HCT116 (cell line): ENCODE measurements at regions not wholly inside any gene's neighbourhood (a gene's known extent, or its start where the extent isn't known, plus 50 kb on each side); places are given as distances from the start of the nearest gene placed in this dataset.

Source experiments
- ATAC-seq: fragments of 200-7000 bp; cut with Tn5 transposase; 2 replicates; pipeline ENCODE4 v1.9.1; 2020; ENCODE audit warnings: mild to moderate bottlenecking, moderate library complexity
- BruUV-seq: library from RNA; stranded (reverse); fragments of 400-500 nt; replicated peaks from 2 replicates; lab custom pipeline; 2021; lab: Mats Ljungman, UMichigan
- CTCF ChIA-PET: fragments of 300-600 bp; sonication (Branson Sonifier 250); formaldehyde crosslinking; loops from one replicate; lab custom pipeline; 2021; ENCODE audit warnings: antibody characterized with exemption; lab: Charles Lee
- POLR2A ChIA-PET: fragments of 300-600, 350-600 bp; sonication (Branson Sonifier 250); formaldehyde crosslinking; loops from one replicate; lab custom pipeline; 2021; ENCODE audit warnings: antibody characterized with exemption; lab: Charles Lee
- RAD21 ChIA-PET, 2 experiments: fragments of 300-600 bp; sonication (Branson Sonifier 250); formaldehyde crosslinking; loops; one replicate each; lab custom pipeline; 2023; ENCODE audit warnings: low total read pairs in 2 of 2; ENCODE audit not compliant: uncharacterized antibody in 2 of 2, unreplicated experiment in 2 of 2, low non-redundant PET in 1 of 2; lab: Charles Lee
- DNase-seq: peaks from one replicate; pipeline ENCODE4 v3.0.0-alpha.2; 2010; ENCODE audit warnings: low read depth, low spot score
- H2AFZ ChIP-seq: fragments of 200-600 bp; shearing (Covaris generic), sonication (generic); 2 replicates; pipeline ENCODE4 v1.6.1; 2017; ENCODE audit warnings: low read depth, mixed run types, mixed read lengths, antibody characterized with exemption, low read length; ENCODE audit not compliant: poor library complexity, severe bottlenecking
- H3K27ac ChIP-seq: 2 replicates; pipeline ENCODE4 v1.5.1; 2012; ENCODE audit warnings: low read depth, low read length
- H3K27me3 ChIP-seq: fragments of 200-600 bp; sonication (generic); 2 replicates; pipeline ENCODE4 v1.6.1; 2016; ENCODE audit warnings: mixed run types, low read length, mixed read lengths; ENCODE audit not compliant: insufficient read depth
- H3K36me3 ChIP-seq, 2 experiments: fragments of 200-500 bp in 1 of 2; fragments of 200-600 bp in 1 of 2; sonication (Bioruptor generic) in 1 of 2; sonication (generic) in 1 of 2; 2 replicates each; pipeline versions ENCODE4 v1.5.1 to v1.6.1; 2014 to 2016; ENCODE audit warnings: low read length in 2 of 2, inconsistent platforms in 1 of 2, mixed read lengths in 1 of 2, mixed run types in 1 of 2; ENCODE audit not compliant: insufficient read depth in 2 of 2, control insufficient read depth in 1 of 2
- H3K4me1 ChIP-seq, 2 experiments: fragments of 200-600 bp in 1 of 2; sonication (generic) in 1 of 2; 2 replicates each; pipeline versions ENCODE4 v1.5.1 to v1.6.1; 2012 to 2017; ENCODE audit warnings: low read length in 2 of 2, inconsistent platforms in 1 of 2, mild to moderate bottlenecking in 1 of 2, mixed read lengths in 1 of 2, mixed run types in 1 of 2, moderate library complexity in 1 of 2; ENCODE audit not compliant: insufficient read depth in 2 of 2, control insufficient read depth in 1 of 2
- H3K4me2 ChIP-seq: fragments of 200-600 bp; sonication (generic); 2 replicates; pipeline ENCODE4 v1.6.1; 2017; ENCODE audit warnings: mixed run types, low read length, mixed read lengths
- H3K4me3 ChIP-seq, 2 experiments: fragments of 200-600 bp in 1 of 2; sonication (generic) in 1 of 2; replicated peaks in 1 of 2; 2 replicates each; pipeline ENCODE4 v1.5.1; 2011 to 2016; ENCODE audit warnings: low read length in 2 of 2, control low read depth in 1 of 2, low read depth in 1 of 2, mild to moderate bottlenecking in 1 of 2, mixed read lengths in 1 of 2, mixed run types in 1 of 2
- H3K79me2 ChIP-seq: fragments of 200-600 bp; sonication (generic); 2 replicates; pipeline ENCODE4 v1.6.1; 2017; ENCODE audit warnings: mild to moderate bottlenecking, mixed run types, low read length, moderate library complexity, mixed read lengths; ENCODE audit not compliant: insufficient read depth
- H3K9ac ChIP-seq: fragments of 200-600 bp; sonication (generic); 2 replicates; pipeline ENCODE4 v1.6.1; 2016; ENCODE audit warnings: low read length, mixed read lengths
- H3K9me2 ChIP-seq: fragments of 200-600 bp; sonication (generic), shearing (Covaris generic); 2 replicates; pipeline ENCODE4 v1.6.1; 2017; ENCODE audit warnings: mixed run types, mild to moderate bottlenecking, moderate library complexity; ENCODE audit not compliant: insufficient read depth
- H3K9me3 ChIP-seq, 2 experiments: fragments of 200-500 bp in 1 of 2; fragments of 200-600 bp in 1 of 2; sonication (Bioruptor generic) in 1 of 2; sonication (generic) in 1 of 2; 2 replicates each; pipeline ENCODE4 v1.6.1; 2014 to 2017; ENCODE audit warnings: low read length in 2 of 2, mixed read lengths in 2 of 2, inconsistent platforms in 1 of 2, low read depth in 1 of 2, mild to moderate bottlenecking in 1 of 2, mixed run types in 1 of 2, moderate library complexity in 1 of 2; ENCODE audit not compliant: control insufficient read depth in 1 of 2, insufficient read depth in 1 of 2
- H4K20me1 ChIP-seq: fragments of 200-600 bp; sonication (generic), shearing (Covaris generic); 2 replicates; pipeline ENCODE4 v1.6.1; 2017; ENCODE audit warnings: mixed run types, mild to moderate bottlenecking, moderate library complexity; ENCODE audit not compliant: insufficient read depth
- CBX3 ChIP-seq: IDR thresholded peaks from 2 replicates; pipeline ENCODE4 v1.6.1; 2012; ENCODE audit warnings: low read depth
- CEBPB ChIP-seq: IDR thresholded peaks from 2 replicates; pipeline ENCODE4 v1.6.1; 2012; ENCODE audit warnings: low read depth
- EGR1 ChIP-seq: IDR thresholded peaks from 2 replicates; pipeline ENCODE4 v1.6.1; 2012; ENCODE audit warnings: low read depth
- ELF1 ChIP-seq: IDR thresholded peaks from 2 replicates; pipeline ENCODE4 v1.6.1; 2012; ENCODE audit warnings: low read depth, borderline replicate concordance
- JUND ChIP-seq: IDR thresholded peaks from 2 replicates; pipeline ENCODE4 v1.6.1; 2012
- POLR2A ChIP-seq: IDR thresholded peaks from 2 replicates; pipeline ENCODE4 v1.7.0; 2011; ENCODE audit warnings: borderline replicate concordance; ENCODE audit not compliant: insufficient read depth, insufficient read length; ENCODE audit errors: extremely low read depth
- POLR2AphosphoS5 ChIP-seq: IDR thresholded peaks from 2 replicates; pipeline ENCODE4 v1.6.1; 2011; ENCODE audit warnings: mild to moderate bottlenecking, low read depth, low read length, moderate library complexity
- RAD21 ChIP-seq: IDR thresholded peaks from 2 replicates; pipeline ENCODE4 v1.6.1; 2012; ENCODE audit warnings: low read depth, mild to moderate bottlenecking
- SIN3A ChIP-seq: IDR thresholded peaks from 2 replicates; pipeline ENCODE4 v1.6.1; 2012; ENCODE audit warnings: low read depth
- SP1 ChIP-seq: IDR thresholded peaks from 2 replicates; pipeline ENCODE4 v1.6.1; 2012; ENCODE audit warnings: low read depth
- SRF ChIP-seq: IDR thresholded peaks from 2 replicates; pipeline ENCODE4 v1.6.1; 2012; ENCODE audit warnings: low read depth
- ZFX ChIP-seq: fragments of 450-650 bp; IDR thresholded peaks from 2 replicates; pipeline ENCODE4 v1.6.1; 2017
- ZNF274 ChIP-seq: fragments of 200-500 bp; sonication (Bioruptor generic); IDR thresholded peaks from 2 replicates; pipeline ENCODE4 v1.6.1; 2014; ENCODE audit warnings: mild to moderate bottlenecking, low read depth, low read length, inconsistent platforms
- intact Hi-C: fragments of 100-400 bp; cut with micrococcal nuclease; formaldehyde crosslinking; loops from 2 replicates; pipeline ENCODE4 v1.10.0; 2022
- TF ChIP-seq, protein P1 (sequence below), 3 experiments: fragments of 200-600 bp in 1 of 3; sonication (generic) in 1 of 3; IDR thresholded peaks in 2 of 3; conservative IDR thresholded peaks in 1 of 3; 2 replicates each; pipeline ENCODE4 v1.5.1; 2012 to 2017; ENCODE audit warnings: low read depth in 2 of 3, low read length in 2 of 3, antibody characterized with exemption in 1 of 3, borderline replicate concordance in 1 of 3, control low read depth in 1 of 3, mild to moderate bottlenecking in 1 of 3, mixed read lengths in 1 of 3, mixed run types in 1 of 3, moderate library complexity in 1 of 3; ENCODE audit not compliant: insufficient read depth in 1 of 3
- TF ChIP-seq, protein P2 (sequence below): IDR thresholded peaks from 2 replicates; pipeline ENCODE4 v1.6.1; 2012
- TF ChIP-seq, protein P3 (sequence below): IDR thresholded peaks from 2 replicates; pipeline ENCODE4 v1.6.1; 2012
- TF ChIP-seq, protein P4 (sequence below): IDR thresholded peaks from 2 replicates; pipeline ENCODE4 v1.6.1; 2011; ENCODE audit warnings: mild to moderate bottlenecking, low read length, moderate library complexity; ENCODE audit not compliant: insufficient replicate concordance; ENCODE audit errors: extremely low read depth

DNA sequence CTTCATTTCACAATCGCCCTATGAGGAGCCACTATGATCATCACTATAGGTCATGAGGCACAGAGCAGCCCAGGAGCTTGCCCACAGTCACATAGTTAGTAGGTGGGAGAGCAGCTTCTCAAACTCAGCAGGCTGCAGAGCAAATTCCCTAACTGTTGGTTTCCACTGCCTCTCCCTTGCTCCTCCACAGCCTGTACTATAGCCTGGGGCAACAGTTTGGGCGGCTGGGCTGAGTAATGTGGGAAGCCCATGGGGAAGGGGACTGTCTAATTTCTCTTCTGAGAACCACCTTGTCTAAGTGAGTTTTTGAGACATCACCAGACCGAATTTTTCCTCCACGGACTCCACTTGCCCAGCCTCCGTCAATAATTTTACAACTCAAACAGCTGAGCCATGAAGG is 73.4 kb upstream of the GPR139 start (continued):
- TF ChIP-seq, protein P1, sequence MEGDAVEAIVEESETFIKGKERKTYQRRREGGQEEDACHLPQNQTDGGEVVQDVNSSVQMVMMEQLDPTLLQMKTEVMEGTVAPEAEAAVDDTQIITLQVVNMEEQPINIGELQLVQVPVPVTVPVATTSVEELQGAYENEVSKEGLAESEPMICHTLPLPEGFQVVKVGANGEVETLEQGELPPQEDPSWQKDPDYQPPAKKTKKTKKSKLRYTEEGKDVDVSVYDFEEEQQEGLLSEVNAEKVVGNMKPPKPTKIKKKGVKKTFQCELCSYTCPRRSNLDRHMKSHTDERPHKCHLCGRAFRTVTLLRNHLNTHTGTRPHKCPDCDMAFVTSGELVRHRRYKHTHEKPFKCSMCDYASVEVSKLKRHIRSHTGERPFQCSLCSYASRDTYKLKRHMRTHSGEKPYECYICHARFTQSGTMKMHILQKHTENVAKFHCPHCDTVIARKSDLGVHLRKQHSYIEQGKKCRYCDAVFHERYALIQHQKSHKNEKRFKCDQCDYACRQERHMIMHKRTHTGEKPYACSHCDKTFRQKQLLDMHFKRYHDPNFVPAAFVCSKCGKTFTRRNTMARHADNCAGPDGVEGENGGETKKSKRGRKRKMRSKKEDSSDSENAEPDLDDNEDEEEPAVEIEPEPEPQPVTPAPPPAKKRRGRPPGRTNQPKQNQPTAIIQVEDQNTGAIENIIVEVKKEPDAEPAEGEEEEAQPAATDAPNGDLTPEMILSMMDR (IDR thresholded peaks at IDR 0.05 in 2 of 3, conservative IDR thresholded peaks at IDR 0.05 in 1 of 3; ENCODE audit: borderline replicate concordance in 1 of 3, insufficient read depth in 1 of 3, low read depth in 2 of 3, low read length in 2 of 3): no peak
- TF ChIP-seq SP1: no peak
- TF ChIP-seq CBX3: no peak

DNA sequence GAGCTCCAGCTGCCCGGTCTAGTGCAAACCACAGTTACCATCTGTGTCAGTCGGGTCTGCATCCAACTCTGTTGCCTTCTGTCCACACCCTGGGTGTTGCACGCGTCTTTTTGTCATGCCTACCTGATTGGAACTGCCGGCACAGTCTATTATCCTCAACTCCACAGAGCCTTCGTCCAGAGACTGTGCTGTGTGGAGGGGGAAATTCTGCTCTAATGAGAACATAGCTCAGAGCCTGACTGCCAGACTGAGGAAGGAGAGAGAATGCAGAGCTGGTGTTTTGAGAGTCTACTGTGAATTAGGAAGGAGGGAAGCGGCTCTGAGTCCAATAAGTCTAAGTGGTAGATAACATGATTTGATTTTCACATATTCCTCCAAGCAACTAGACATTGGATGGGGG is 68.3 kb upstream of the GPR139 start:
- H3K4me1 ChIP-seq: no peaks in the 10 kb centered on the region
- POLR2A ChIA-PET: no interaction called here
- ATAC-seq (no peak), DNase-seq (no peak)
- no peaks in the 10 kb centered on the region for H3K79me2 ChIP-seq
- H3K27ac ChIP-seq: no peak overlapping the region
- no peak overlapping the region for H2AFZ ChIP-seq
- H4K20me1 ChIP-seq: no peaks in the 10 kb centered on the region
- no peaks in the 10 kb centered on the region for H3K36me3 ChIP-seq
- intact Hi-C loops: no loop called here
- H3K4me3 ChIP-seq: no peak overlapping the region
- H3K9me2 ChIP-seq: no peaks in the 10 kb centered on the region
- H3K27me3 ChIP-seq: peaks cover 39% of the 10 kb centered on the region
- CTCF ChIA-PET: no interaction called here
- no peak overlapping the region for H3K9ac ChIP-seq
- no TSS peak for BruUV-seq
- TF ChIP-seq, protein P2, sequence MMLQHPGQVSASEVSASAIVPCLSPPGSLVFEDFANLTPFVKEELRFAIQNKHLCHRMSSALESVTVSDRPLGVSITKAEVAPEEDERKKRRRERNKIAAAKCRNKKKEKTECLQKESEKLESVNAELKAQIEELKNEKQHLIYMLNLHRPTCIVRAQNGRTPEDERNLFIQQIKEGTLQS: no peak
- TF ChIP-seq, protein P3, sequence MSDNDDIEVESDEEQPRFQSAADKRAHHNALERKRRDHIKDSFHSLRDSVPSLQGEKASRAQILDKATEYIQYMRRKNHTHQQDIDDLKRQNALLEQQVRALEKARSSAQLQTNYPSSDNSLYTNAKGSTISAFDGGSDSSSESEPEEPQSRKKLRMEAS: no peak
- TF ChIP-seq RAD21: no peak
- no peak for TF ChIP-seq POLR2AphosphoS5
- TF ChIP-seq POLR2A: no peak
- no peak for TF ChIP-seq ZFX
- no peak for TF ChIP-seq CEBPB
- TF ChIP-seq JUND: no peak
- no peak for TF ChIP-seq ELF1
- TF ChIP-seq ZNF274: no peak
- TF ChIP-seq SIN3A: no peak
- TF ChIP-seq SP1: no peak
- TF ChIP-seq, protein P4, sequence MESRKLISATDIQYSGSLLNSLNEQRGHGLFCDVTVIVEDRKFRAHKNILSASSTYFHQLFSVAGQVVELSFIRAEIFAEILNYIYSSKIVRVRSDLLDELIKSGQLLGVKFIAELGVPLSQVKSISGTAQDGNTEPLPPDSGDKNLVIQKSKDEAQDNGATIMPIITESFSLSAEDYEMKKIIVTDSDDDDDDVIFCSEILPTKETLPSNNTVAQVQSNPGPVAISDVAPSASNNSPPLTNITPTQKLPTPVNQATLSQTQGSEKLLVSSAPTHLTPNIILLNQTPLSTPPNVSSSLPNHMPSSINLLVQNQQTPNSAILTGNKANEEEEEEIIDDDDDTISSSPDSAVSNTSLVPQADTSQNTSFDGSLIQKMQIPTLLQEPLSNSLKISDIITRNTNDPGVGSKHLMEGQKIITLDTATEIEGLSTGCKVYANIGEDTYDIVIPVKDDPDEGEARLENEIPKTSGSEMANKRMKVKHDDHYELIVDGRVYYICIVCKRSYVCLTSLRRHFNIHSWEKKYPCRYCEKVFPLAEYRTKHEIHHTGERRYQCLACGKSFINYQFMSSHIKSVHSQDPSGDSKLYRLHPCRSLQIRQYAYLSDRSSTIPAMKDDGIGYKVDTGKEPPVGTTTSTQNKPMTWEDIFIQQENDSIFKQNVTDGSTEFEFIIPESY: no peak
- no peak for TF ChIP-seq SRF
- TF ChIP-seq EGR1: no peak
- TF ChIP-seq, protein P1 (IDR thresholded peaks at IDR 0.05 in 2 of 3, conservative IDR thresholded peaks at IDR 0.05 in 1 of 3; ENCODE audit: borderline replicate concordance in 1 of 3, insufficient read depth in 1 of 3, low read depth in 2 of 3, low read length in 2 of 3): no peak
- RAD21 ChIA-PET: no interaction called here
- no peak overlapping the region for H3K4me2 ChIP-seq
- H3K9me3 ChIP-seq: no peaks in the 10 kb centered on the region
